HepG2 (cell line): ENCODE measurements at regions not wholly inside any gene's neighbourhood (a gene's known extent, or its start where the extent isn't known, plus 50 kb on each side); places are given as distances from the start of the nearest gene placed in this dataset.
A peak's percentile ranks its signal among the peaks of the same experiment; 100 is the strongest.

Experiments used
- ATAC-seq: fragments of 200-7000 bp; cut with Tn5 transposase; 3 replicates; pipeline ENCODE4 v1.9.1; 2020; ENCODE audit warnings: mild to moderate bottlenecking, moderate library complexity
- BruUV-seq: library from RNA; stranded (reverse); fragments of 400-500 nt; replicated peaks from 2 replicates; lab custom pipeline; 2021; lab: Mats Ljungman, UMichigan
- CTCF ChIA-PET: fragments of 300-600 bp; formaldehyde crosslinking; extraction: SDS; loops from one replicate; lab custom pipeline; 2021; ENCODE audit warnings: low total read pairs, inconsistent platforms, low intra/inter-chr PET ratio; lab: Yijun Ruan, JAX
- POLR2A ChIA-PET: fragments of 350-600 bp; sonication (Branson Sonifier 250); formaldehyde crosslinking; loops from one replicate; lab custom pipeline; 2020; ENCODE audit warnings: antibody characterized with exemption, inconsistent platforms; lab: Yijun Ruan, JAX
- DNase-seq: peaks from one replicate; pipeline ENCODE4 v3.0.0-alpha.2; 2015; ENCODE audit warnings: low spot score
- FAIRE-seq: peaks from 3 replicates; lab custom pipeline; 2011; peaks lifted over from hg19 to GRCh38; lab: Jason Lieb, UNC
- H2AFZ ChIP-seq: one replicate; pipeline ENCODE4 v1.6.1; 2011; ENCODE audit warnings: low read length, inconsistent platforms
- H3K27ac ChIP-seq: fragments of 300-600 bp; 3 replicates; pipeline ENCODE4 v1.8.0; 2011; ENCODE audit warnings: mixed run types, mild to moderate bottlenecking, mixed read lengths, low read length, inconsistent platforms; ENCODE audit not compliant: insufficient read depth; ENCODE audit errors: extremely low read length
- H3K27me3 ChIP-seq, 2 experiments: fragments of 200-600 bp in 1 of 2; 2 replicates in 1 of 2; 3 replicates in 1 of 2; pipeline versions ENCODE4 v1.6.0 to v1.8.0; 2011; ENCODE audit warnings: low read length in 2 of 2, mild to moderate bottlenecking in 2 of 2, moderate library complexity in 2 of 2, inconsistent platforms in 1 of 2; ENCODE audit not compliant: insufficient read depth in 2 of 2, control insufficient read depth in 1 of 2
- H3K36me3 ChIP-seq, 2 experiments: fragments of 200-600 bp in 1 of 2; replicated peaks in 1 of 2; 2 replicates in 1 of 2; 3 replicates in 1 of 2; pipeline versions ENCODE4 v1.5.1 to v1.8.0; 2011; ENCODE audit warnings: low read length in 2 of 2, inconsistent platforms in 1 of 2; ENCODE audit not compliant: insufficient read depth in 2 of 2, control insufficient read depth in 1 of 2
- H3K4me1 ChIP-seq: 2 replicates; pipeline ENCODE4 v1.5.1; 2012; ENCODE audit warnings: low read length, inconsistent platforms; ENCODE audit not compliant: insufficient read depth
- H3K4me2 ChIP-seq: 2 replicates; pipeline ENCODE4 v1.6.0; 2011; ENCODE audit warnings: low read depth, low read length, inconsistent platforms
- H3K4me3 ChIP-seq, 3 experiments: fragments of 200-600 bp in 1 of 3; sonication (generic), shearing (Covaris generic) in 1 of 3; replicated peaks in 1 of 3; 2 replicates each; pipeline ENCODE4 v1.5.1; 2011 to 2016; ENCODE audit warnings: low read length in 3 of 3, inconsistent platforms in 2 of 3, low read depth in 2 of 3, mild to moderate bottlenecking in 2 of 3, control low read depth in 1 of 3, mixed read lengths in 1 of 3; ENCODE audit not compliant: insufficient read depth in 1 of 3
- H3K79me2 ChIP-seq: one replicate; pipeline ENCODE4 v1.6.1; 2011; ENCODE audit warnings: low read length, inconsistent platforms; ENCODE audit not compliant: insufficient read depth
- H3K9ac ChIP-seq: 2 replicates; pipeline ENCODE4 v1.6.0; 2011; ENCODE audit warnings: mild to moderate bottlenecking, low read depth, low read length, inconsistent platforms; ENCODE audit not compliant: insufficient read depth
- H3K9me3 ChIP-seq: 2 replicates; pipeline ENCODE4 v1.5.1; 2012; ENCODE audit warnings: mild to moderate bottlenecking, low read length
- H4K20me1 ChIP-seq: 2 replicates; pipeline ENCODE4 v1.6.0; 2011; ENCODE audit warnings: inconsistent platforms, mild to moderate bottlenecking, low read length, moderate library complexity; ENCODE audit not compliant: insufficient read depth
- AHR ChIP-seq: IDR thresholded peaks from 2 replicates; pipeline ENCODE4 v1.6.1; 2018; ENCODE audit warnings: missing genetic modification reagents, missing compliant biosample characterization
- ARHGAP35 ChIP-seq: sonication (generic); formaldehyde crosslinking; IDR thresholded peaks from 2 replicates; pipeline ENCODE4 v1.9.0; 2022; ENCODE audit warnings: mild to moderate bottlenecking, inconsistent platforms, moderate library complexity, missing genetic modification reagents, borderline replicate concordance
- CEBPB ChIP-seq: IDR thresholded peaks from 2 replicates; pipeline ENCODE4 v1.6.1; 2011; ENCODE audit warnings: low read depth, low read length, improper control_type of control experiment, borderline replicate concordance
- CENPBD1 ChIP-seq: sonication (generic); formaldehyde crosslinking; IDR thresholded peaks from 2 replicates; pipeline ENCODE4 v1.8.0; 2022; ENCODE audit warnings: missing genetic modification reagents, low read depth, mild to moderate bottlenecking, borderline replicate concordance
- HOXA3 ChIP-seq: sonication (generic); formaldehyde crosslinking; IDR thresholded peaks from 2 replicates; pipeline ENCODE4 v1.5.0; 2020; ENCODE audit warnings: missing genetic modification reagents
- JUND ChIP-seq: sonication (generic); formaldehyde crosslinking; IDR thresholded peaks from 2 replicates; pipeline ENCODE4 v1.8.0; 2022; ENCODE audit warnings: mild to moderate bottlenecking, missing genetic modification reagents
- NFKBIZ ChIP-seq: IDR thresholded peaks from 2 replicates; pipeline ENCODE4 v1.6.1; 2018; ENCODE audit warnings: missing genetic modification reagents, missing compliant biosample characterization
- NR2F1 ChIP-seq, 2 experiments: fragments of 450-650 bp in 1 of 2; formaldehyde crosslinking in 1 of 2; IDR thresholded peaks; 2 replicates each; pipeline versions ENCODE4 v1.5.0 to v1.6.1; 2016 to 2020; ENCODE audit warnings: mild to moderate bottlenecking in 1 of 2, missing compliant biosample characterization in 1 of 2, missing genetic modification reagents in 1 of 2, moderate library complexity in 1 of 2
- TCF7L2 ChIP-seq: IDR thresholded peaks from 2 replicates; pipeline ENCODE4 v1.6.1; 2011; ENCODE audit warnings: mild to moderate bottlenecking, low read depth, low read length, moderate library complexity
- USF2 ChIP-seq, 2 experiments: sonication (generic) in 1 of 2; formaldehyde crosslinking in 1 of 2; IDR thresholded peaks; 2 replicates each; pipeline versions ENCODE4 v1.5.1 to v1.6.1; 2011 to 2020; ENCODE audit warnings: borderline replicate concordance in 1 of 2, low read depth in 1 of 2, low read length in 1 of 2, mild to moderate bottlenecking in 1 of 2, missing genetic modification reagents in 1 of 2, moderate library complexity in 1 of 2
- ZBTB44 ChIP-seq: sonication (generic); formaldehyde crosslinking; IDR thresholded peaks from 2 replicates; pipeline ENCODE4 v1.4.0; 2020; ENCODE audit warnings: missing genetic modification reagents
- ZNF280B ChIP-seq: sonication (generic); formaldehyde crosslinking; IDR thresholded peaks from 2 replicates; pipeline ENCODE4 v1.5.0; 2020; ENCODE audit warnings: missing genetic modification reagents, mild to moderate bottlenecking, borderline replicate concordance
- ZNF431 ChIP-seq: sonication (generic); formaldehyde crosslinking; IDR thresholded peaks from 2 replicates; pipeline ENCODE4 v1.9.0; 2022; ENCODE audit warnings: missing genetic modification reagents, low read depth, mild to moderate bottlenecking, borderline replicate concordance
- WGBS: methylation state at CpG from one replicate; pipeline ENCODE4 v1.1.6; 2017; ENCODE audit warnings: low lambda C conversion rate; 5-methylcytosine and 5-hydroxymethylcytosine counted together
- in situ Hi-C: cut with HindIII; loops from 2 replicates; pipeline ENCODE4 v1.10.0; 2017; ENCODE audit warnings: low pct_unique_long_range_greater_than_20kb; ENCODE audit not compliant: extremely low pct_ligation_motif_present
- intact Hi-C: fragments of 100-400 bp; cut with micrococcal nuclease; formaldehyde crosslinking; loops from one replicate; pipeline ENCODE4 v1.10.0; 2022; ENCODE audit not compliant: unreplicated experiment

- CTCF ChIA-PET, result no interaction called here
- intact Hi-C loops, result no loop called here
- H3K4me2 ChIP-seq, result no peak overlapping the region
Observed at GRCh38 chr9:120177121-120177520, 402.8 kb downstream of the CDK5RAP2 start.

GRCh38 chr9:120175031-120175430 is 404.9 kb downstream of the CDK5RAP2 start:
- no peak for FAIRE-seq
- ATAC-seq, result no peak
- Histone ChIP-seq H3K9ac (no peak overlapping the region), H3K79me2 (no peaks in the 10 kb centered on the region), H3K4me3 (no peak overlapping the region), H3K27me3 (no peaks in the 10 kb centered on the region; a peak in 1 of 5 replicates), H2AFZ (no peak overlapping the region), H3K27ac (no peak overlapping the region), H3K4me1 (no peaks in the 10 kb centered on the region), H3K36me3 (no peaks in the 10 kb centered on the region), H3K9me3 (no peaks in the 10 kb centered on the region), H3K4me2 (no peak overlapping the region), H4K20me1 (no peaks in the 10 kb centered on the region)
- in situ Hi-C loops (no loop called here), intact Hi-C loops (no loop called here)
- no peak for DNase-seq
- no TSS peak for BruUV-seq
- ChIA-PET CTCF (no interaction called here), POLR2A (no interaction called here)
- TF ChIP-seq NFKBIZ (CRISPR knock-in tag) (no peak), JUND (no peak), ARHGAP35 (CRISPR knock-in tag) (no peak), HOXA3 (no peak), TCF7L2 (no peak), CENPBD1 (CRISPR knock-in tag) (no peak), USF2 (IDR thresholded peaks at IDR 0.05; ENCODE audit: low read depth, low read length) (no peak), USF2 (CRISPR knock-in tag; IDR thresholded peaks at IDR 0.05; ENCODE audit: borderline replicate concordance) (no peak), AHR (CRISPR knock-in tag) (no peak), ZNF431 (no peak), ZBTB44 (CRISPR knock-in tag) (no peak), ZNF280B (no peak)
- 0% methylated on average over 2 of the region's 2 CpGs for WGBS

More at GRCh38 chr9:120177121-120177520, 402.8 kb downstream of the CDK5RAP2 start:
- Histone ChIP-seq H3K9me3 (no peaks in the 10 kb centered on the region), H3K4me3 (no peak overlapping the region), H3K9ac (no peak overlapping the region), H3K4me1 (no peaks in the 10 kb centered on the region)
- WGBS, result no CpG with 5 or more reads among the region's 1 CpG
- no peak for ATAC-seq
- no peak for TF ChIP-seq NR2F1 (CRISPR knock-in tag; IDR thresholded peaks at IDR 0.05)
- peak; percentile 36; the same call in 1 of the 2 replicates for TF ChIP-seq CEBPB
- TF ChIP-seq, all 625 proteins: peak for 1
- POLR2A ChIA-PET, result no interaction called here
- H3K79me2 ChIP-seq, result no peaks in the 10 kb centered on the region
- H3K36me3 ChIP-seq, result no peaks in the 10 kb centered on the region
- H3K27me3 ChIP-seq, result no peaks in the 10 kb centered on the region
- in situ Hi-C loops, result no loop called here
- no peak for FAIRE-seq
- no peak for DNase-seq
- no TSS peak for BruUV-seq
- H2AFZ ChIP-seq, result no peak overlapping the region
- H4K20me1 ChIP-seq, result no peaks in the 10 kb centered on the region
- no peak overlapping the region for H3K27ac ChIP-seq
